Bronchial epithelial cell (primary cell): ENCODE measurements at regions not wholly inside any gene's neighbourhood (a gene's known extent, or its start where the extent isn't known, plus 50 kb on each side); places are given as distances from the start of the nearest gene placed in this dataset.

Experiments used
- DNase-seq: peaks from one replicate; pipeline ENCODE4 v3.0.0-alpha.2; 2010; ENCODE audit warnings: low read depth
- FAIRE-seq: peaks from 2 replicates; lab custom pipeline; 2011; peaks lifted over from hg19 to GRCh38; lab: Jason Lieb, UNC
- H3K27me3 ChIP-seq: 2 replicates; pipeline ENCODE4 v1.5.1; 2011; ENCODE audit warnings: low read length; ENCODE audit not compliant: control insufficient read depth, insufficient read depth
- H3K36me3 ChIP-seq: 2 replicates; pipeline ENCODE4 v1.5.1; 2011; ENCODE audit warnings: low read length; ENCODE audit not compliant: control insufficient read depth, insufficient read depth
- H3K4me3 ChIP-seq: 2 replicates; pipeline ENCODE4 v1.5.1; 2011; ENCODE audit warnings: mild to moderate bottlenecking, low read depth, low read length, control low read depth
- CTCF ChIP-seq: IDR thresholded peaks from 2 replicates; pipeline ENCODE4 v1.5.1; 2011; ENCODE audit warnings: mild to moderate bottlenecking, moderate library complexity, low read length, control low read depth, inconsistent platforms; ENCODE audit not compliant: insufficient read depth, severe bottlenecking

- TF ChIP-seq CTCF = no peak
- no peaks in the 10 kb centered on the region for H3K36me3 ChIP-seq
- no peaks in the 10 kb centered on the region for H3K27me3 ChIP-seq
- DNase-seq (peak; percentile 54), FAIRE-seq (no peak)
- H3K4me3 ChIP-seq = no peak overlapping the region
Observed at GRCh38 chr7:17546592-17546991, 248.1 kb downstream of the AHR start.

- DNase-seq (no peak), FAIRE-seq (no peak)
- no peak overlapping the region for H3K4me3 ChIP-seq
- no peaks in the 10 kb centered on the region for H3K36me3 ChIP-seq
- no peaks in the 10 kb centered on the region for H3K27me3 ChIP-seq
- no peak for TF ChIP-seq CTCF
Observed at GRCh38 chr7:17548014-17548653, 249.7 kb downstream of the AHR start.

- DNase-seq (no peak), FAIRE-seq (no peak)
- Histone ChIP-seq H3K27me3 (no peaks in the 10 kb centered on the region), H3K36me3 (no peaks in the 10 kb centered on the region), H3K4me3 (no peak overlapping the region)
- no peak for TF ChIP-seq CTCF
Observed at GRCh38 chr7:17549406-17549805, 251.0 kb downstream of the AHR start.

GRCh38 chr7:17552373-17552772 is 253.9 kb downstream of the AHR start:
- Histone ChIP-seq H3K4me3 (no peak overlapping the region), H3K27me3 (no peaks in the 10 kb centered on the region), H3K36me3 (no peaks in the 10 kb centered on the region)
- no peak for DNase-seq
- TF ChIP-seq CTCF = no peak
- FAIRE-seq = no peak

GRCh38 chr7:17552952-17553351 is 254.5 kb downstream of the AHR start:
- H3K27me3 ChIP-seq = no peaks in the 10 kb centered on the region
- FAIRE-seq = no peak
- H3K36me3 ChIP-seq = no peaks in the 10 kb centered on the region
- no peak for TF ChIP-seq CTCF
- no peak for DNase-seq
- no peak overlapping the region for H3K4me3 ChIP-seq
